CD4-positive, alpha-beta T cell treated with Interleukin-6 for 4 hours (primary cell): ENCODE measurements at regions not wholly inside any gene's neighbourhood (a gene's known extent, or its start where the extent isn't known, plus 50 kb on each side); places are given as distances from the start of the nearest gene placed in this dataset.
"Not testable (repeated sequence)": the region's sequence is repeated elsewhere in the genome, so short reads cannot be mapped to it uniquely, and the experiment has no call there.

Experiments used
- DNase-seq: peaks from one replicate; pipeline ENCODE4 v3.0.0-alpha.2; 2020; ENCODE audit warnings: mixed read lengths

DNA sequence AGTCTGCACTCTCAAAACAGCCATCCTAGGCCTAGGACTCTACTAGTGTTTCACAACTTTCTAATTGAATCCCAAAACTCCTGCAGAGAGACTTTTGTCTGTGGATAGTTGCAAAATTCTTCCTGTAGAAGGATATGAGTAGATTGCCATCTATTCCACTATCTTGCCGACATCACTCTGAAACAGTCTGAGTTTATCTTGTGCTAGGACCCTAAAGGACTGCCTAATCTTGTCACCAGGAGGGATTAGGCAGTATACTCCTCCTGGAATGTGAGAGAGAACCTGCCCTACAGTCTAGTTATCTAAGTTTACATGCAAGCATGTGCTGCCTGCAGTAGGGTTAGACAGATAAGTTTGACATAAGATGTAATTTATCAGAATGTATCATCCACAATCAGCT is 1646.6 kb upstream of the PCDH7 start:
- no peak for DNase-seq

DNA sequence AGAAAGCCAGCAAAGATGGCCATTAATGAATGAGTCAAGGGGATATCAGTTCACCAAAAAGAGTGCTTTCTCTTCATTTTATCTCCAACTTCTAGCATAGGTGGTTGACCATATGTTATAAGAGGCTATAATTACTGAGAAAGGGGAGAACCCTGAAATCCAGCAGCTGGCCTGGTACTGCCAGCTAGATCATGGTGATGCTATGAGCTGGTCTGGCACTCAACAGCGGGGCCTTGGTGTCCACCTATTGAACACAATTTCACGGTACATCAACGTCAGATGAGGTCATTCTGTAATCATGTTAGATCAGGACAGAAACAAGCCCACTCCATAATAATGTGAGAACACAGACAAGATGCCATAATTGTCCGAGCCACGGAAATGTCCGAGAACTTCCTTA is 1644.8 kb upstream of the PCDH7 start:
- no peak for DNase-seq

DNA sequence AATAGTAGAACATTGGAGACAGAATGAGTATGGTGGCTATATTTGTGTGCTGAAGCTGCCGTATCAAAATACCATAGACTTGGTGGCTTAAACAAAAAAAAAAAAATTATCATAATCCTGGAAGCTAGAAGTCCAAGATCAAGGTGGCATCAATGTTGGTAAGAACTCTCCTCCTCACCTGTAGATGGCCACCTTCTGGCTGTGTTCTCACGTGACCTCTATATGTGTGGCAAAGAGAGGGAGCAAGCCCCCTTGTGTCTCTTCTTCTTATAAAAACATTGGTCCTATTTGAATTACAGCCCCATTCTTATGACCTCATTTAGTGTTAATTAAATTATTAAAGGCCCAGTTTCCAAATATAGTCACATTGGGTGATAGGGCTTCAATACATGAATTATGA is 1640.9 kb upstream of the PCDH7 start:
- no peak for DNase-seq

DNA sequence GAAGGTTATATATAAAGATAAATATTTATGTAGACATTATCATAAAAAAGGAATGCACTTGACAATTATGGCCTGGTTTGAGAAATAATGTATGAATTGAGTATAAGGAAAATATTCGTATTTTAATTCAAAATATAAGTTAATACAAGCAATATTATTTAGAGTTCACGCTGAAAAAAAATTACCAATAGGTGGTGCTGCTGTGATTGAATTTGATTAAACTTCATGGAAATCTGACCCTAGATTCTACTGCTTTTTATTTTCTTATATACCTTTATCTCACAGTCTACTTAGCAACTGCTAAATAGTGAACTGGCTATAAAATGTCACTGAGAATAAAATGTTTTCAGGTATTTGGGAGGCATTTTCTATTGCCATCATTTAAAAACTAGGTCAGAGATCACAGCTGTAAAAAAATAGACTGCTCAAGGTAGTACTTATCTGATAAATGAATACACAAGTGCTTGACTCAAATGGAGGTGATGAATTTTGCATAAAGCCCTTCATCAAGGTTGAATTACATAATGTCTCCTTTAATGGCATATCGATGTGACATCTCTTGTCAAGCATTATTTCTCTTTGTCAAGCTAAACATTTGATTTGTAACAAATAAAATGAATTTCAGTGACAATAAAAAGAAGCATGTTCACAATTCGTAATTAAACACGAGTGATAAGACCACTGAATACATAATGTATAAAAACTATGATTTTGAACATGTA is 1638.8 kb upstream of the PCDH7 start:
- no peak for DNase-seq

DNA sequence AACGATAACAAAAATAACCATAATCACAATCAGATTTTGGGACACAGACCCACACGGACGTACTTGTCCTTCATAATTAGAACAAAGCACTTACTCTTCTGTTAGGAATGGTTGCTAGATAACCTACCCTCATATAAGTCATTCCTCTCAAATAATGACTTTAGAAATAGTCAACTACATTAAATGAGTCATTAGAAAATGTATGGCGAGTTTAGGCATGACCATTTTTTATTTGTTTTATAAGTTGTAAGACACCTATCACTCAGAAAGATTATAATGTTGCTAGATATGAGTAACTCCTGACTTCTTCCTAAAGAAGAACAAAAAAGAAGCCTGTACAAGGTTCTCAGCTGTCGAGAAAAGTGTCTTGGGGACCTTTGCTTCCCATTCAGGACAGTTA is 1637.5 kb upstream of the PCDH7 start:
- DNase-seq: no peak

DNA sequence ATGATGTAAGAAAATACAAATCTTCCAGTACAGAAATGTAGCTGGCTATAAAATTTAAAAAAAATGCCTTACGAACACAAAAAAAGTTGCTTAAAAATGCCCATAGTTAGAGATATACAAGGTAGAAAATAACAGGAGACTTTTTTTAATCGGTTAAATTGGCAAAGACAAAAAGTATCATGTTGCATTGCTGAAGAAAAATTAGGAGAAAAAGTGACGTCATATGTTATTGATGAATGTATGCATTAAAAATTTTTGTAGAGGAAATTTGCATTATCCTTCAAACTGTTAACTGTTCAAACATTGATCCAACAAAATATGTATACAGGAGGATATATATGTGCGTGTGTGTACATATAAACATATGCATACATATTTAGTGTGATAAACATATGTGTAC is 1634.4 kb upstream of the PCDH7 start:
- DNase-seq: no peak

DNA sequence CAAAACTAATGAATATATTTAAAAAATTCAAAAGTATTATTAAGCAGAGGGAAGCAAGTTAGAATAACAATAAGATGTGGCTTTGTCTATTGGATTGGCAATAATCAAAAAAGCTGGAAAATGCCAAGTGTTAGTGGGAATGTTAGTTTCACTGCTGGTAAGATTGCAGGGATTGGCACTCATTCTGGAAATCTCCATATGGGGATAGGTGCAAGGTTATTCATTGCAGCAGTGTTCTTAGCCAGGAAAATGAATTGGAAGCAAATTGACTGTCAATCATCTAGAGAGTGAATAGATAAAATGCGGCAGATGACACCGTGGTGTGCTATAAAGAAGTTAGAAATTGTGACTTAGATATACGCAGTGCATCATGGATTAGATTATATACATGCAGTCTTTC is 1615.5 kb upstream of the PCDH7 start:
- DNase-seq: no peak

DNA sequence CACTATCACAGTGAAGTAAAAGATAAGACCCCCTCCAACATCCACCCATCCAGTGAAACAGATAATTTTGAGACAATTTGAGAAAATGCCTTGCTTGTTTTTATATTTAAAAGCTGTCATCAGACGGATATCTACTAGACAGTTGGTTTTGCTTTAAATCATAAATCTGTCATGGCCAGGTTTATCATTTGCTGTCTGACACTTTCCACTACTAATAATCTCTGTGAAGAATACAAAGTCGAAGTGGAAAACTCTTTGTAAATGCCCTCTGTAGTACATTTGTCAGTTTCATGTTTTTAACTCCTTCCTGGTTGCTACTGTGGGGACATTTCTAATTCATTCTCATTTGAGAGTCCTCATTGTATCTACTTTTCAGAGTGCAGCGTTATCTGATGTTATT is 1606.2 kb upstream of the PCDH7 start:
- no peak for DNase-seq

DNA sequence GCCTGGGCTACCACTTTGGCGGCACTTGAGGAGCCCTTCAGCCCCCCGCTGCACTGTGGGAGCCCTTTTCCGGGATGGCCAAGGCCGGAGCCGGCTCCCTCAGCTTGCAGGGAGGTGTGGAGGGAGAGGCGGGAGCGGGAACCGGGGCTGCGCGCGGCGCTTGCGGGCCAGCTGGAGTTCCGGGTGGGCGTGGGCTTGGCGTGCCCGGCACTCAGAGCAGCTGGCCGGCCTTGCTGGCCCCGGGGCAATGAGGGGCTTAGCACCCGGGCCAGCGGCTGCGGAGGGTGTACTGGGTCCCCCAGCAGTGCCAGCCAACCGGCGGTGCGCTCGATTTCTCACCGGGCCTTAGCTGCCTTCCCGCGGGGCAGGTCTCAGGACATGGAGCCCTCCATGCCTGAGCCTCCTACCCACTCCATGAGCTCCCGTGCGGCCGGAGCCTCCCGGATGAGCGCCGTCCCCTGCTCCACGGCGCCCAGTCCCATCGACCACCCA is 1602.9 kb upstream of the PCDH7 start:
- DNase-seq: not testable (repeated sequence)

DNA sequence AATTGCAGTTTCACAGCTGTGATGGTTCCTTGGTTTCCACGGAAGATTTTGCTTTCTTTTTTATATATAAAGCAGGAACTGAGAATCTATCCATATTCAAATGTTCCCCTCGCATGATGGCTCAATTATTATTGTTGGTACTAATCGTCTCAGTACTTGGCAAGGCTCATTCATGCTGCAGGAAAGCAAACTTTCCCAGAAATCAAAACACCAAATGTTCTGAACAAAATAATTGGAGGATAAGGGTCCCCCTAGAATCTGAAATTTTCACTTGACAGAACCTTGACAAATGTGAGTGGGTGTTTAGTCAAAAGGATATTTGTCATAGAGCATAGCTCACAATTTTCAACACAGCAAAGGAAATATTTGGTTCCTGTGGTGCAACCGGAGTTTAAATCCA is 1598.6 kb upstream of the PCDH7 start:
- DNase-seq: no peak

DNA sequence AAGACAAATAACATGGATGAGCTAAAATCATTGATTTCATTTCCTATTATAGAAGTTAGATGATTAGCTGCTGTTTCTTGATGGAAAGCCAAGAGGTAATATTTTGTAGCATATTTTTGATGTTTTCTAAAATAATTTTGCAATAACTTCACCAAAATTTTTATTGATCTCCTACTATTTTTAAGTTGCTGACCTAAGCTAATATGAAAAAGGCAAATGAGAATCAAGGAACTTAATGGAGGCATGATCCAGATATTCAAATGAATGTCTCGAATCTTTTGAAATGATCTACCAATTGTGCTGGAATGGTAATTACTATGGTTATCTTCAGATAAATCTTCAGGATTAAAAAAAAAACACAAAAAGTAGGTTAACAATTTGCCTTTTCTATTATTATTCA is 1591.4 kb upstream of the PCDH7 start:
- no peak for DNase-seq

DNA sequence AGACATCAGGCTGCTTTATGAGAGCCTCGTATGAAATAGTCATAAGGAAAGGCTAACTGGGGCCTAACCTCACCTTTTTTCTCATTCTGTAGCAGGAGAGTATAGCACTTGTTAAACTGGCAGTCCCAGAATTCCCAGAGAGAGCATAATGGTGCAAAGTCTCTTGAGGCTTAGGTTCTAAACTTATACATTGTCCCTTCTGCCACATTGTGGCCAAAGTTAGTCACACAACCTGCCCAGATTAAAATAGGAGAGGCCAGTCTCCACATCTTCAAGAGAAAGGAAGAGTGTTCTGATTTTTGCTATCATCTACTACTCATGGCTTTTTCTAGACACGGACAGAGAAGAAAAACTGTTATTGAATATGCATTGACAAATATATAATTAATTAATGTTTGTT is 1588.9 kb upstream of the PCDH7 start:
- no peak for DNase-seq

DNA sequence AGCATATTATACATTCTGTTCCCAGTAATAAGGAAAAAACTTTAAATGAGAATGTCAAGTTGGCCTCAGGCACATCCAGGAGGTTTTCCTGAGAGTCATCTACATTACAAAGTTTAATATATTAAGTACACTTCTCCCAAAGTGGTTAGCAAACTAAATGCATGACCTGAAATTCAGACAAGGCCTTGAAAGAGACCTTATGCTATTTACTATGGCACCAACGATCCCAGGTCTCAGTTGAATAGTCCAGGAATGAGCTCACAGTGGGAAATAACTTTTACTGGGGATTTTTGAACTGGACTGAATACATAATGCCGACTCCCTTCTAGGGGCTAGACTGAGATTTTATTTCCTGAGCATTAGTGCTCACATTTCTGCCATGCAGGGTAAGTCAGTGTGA is 1577.5 kb upstream of the PCDH7 start:
- no peak for DNase-seq

DNA sequence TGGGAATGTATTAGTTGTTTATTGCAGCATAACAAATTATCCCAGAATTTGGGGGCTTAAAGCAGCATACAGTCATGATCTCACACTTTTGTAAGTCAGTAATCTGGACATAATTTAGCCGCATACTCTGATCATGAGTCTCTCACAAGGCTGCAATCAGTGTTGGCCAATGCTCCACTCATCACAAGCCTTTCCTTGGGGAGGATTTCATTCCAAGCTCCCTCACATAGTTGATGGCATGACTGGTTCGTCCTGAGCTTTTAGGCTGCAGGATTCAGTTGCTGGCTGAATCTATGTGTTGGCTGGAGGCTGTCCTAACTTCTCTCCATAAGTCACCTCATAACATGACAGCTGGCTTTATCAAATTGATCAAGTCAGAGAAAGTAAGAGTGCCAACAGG is 1568.6 kb upstream of the PCDH7 start:
- no peak for DNase-seq

DNA sequence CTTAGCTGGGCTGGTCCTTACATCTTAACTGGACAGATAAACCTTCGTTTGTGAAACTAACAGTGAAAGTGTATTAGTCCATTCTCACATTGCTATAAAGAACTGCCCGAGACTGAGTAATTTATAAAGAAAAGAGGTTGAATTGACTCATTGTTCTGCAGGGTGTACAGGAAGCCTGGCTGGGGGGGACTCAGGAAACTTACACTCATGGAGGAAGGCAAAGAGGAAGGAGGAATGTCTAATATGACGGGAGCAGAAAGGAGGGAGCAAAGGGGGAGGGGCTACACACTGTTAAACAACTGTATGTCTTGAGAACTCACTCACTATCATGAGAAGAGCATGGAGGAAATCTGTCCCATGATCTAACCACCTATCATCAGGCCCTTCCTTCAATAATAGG is 1566.5 kb upstream of the PCDH7 start:
- DNase-seq: no peak

DNA sequence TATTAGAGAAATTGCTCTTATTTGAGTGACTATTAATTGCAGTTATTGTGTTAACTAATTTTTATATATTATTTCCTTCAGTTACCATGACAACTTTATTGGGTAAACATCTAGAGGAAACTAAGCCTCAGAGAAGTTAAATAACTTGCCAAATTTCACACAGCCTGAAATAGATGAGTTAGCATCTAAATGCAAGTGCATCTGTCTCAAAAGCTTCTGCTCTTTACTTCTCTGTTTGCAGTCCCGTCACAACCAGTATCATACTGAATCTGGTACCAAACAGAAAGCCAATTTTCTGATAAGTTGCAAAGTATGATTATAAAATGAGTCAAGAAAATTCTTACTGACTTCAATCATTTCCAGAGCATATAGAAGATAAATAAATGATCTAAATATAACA is 1544.9 kb upstream of the PCDH7 start:
- no peak for DNase-seq

DNA sequence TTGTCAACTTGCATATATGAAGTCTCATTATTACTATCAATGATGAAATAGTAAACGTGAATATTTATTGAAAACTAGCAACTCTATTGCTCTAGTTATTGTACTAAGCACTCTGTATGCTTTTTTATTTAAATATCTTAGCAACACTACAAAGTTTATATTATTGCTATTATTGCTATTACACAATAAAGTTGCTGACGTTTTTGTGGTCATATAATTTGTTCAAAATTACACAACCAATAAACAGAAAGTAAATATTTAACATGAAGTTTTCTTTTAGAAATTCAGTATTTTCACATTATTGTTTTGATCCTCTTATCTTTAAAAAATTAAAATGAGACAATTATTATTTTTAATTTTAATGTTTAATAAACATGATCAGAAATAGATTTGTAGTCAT is 1521.1 kb upstream of the PCDH7 start:
- DNase-seq: no peak

DNA sequence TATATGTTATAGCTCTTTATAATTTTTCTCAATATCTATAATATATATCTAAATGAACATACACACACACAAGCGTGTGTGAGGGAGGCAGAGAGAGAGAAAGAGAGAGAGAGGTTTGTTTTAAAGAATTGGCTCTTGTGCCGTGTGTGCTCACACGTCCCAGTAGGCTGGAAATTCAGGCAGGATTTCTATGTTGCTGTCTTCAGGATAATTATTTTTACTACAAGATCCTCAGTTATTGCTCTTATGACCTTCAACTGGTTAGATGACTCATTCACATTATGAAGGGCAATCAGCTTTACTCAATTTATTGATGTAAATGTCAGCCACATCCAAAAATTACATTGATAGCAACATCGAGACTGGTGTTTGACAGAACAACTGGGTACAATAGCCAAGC is 1520.7 kb upstream of the PCDH7 start:
- DNase-seq: no peak

DNA sequence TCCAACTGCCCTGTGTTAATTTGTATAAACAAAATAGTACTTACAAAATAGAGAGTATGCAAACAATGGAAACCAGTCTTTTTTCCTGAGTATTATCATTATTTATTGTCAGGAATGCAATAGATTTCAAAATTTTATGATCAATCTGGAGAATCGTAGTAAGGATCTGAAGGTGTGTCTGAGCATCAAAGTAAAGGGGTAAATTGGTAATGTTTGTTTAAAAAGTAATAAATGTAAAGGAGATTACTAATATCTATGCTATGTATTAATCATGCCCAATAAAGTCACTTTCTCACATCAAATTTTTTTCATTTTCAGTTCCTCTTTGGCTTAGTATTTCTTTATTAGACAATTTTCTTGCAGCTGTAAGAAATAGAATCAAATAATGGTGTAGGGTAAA is 1507.1 kb upstream of the PCDH7 start:
- DNase-seq: no peak

DNA sequence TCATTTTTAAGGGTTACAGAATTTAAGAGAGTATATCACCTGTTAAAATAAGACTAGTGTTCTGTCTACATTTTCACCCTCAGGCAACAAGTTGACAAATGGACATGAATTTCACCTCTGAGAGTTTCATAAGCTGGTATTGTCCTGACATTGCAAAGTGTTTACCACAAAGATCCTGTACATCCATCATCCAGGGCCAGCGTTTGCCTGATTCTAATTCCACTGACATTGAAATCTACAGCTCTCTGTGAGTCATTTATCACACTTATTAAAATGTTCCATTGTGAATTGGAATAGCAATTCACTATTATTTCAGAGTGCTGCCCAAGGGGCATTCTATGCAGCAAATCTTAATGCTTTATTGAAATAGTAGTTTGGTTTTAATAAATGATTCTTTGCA is 1499.4 kb upstream of the PCDH7 start:
- no peak for DNase-seq

DNA sequence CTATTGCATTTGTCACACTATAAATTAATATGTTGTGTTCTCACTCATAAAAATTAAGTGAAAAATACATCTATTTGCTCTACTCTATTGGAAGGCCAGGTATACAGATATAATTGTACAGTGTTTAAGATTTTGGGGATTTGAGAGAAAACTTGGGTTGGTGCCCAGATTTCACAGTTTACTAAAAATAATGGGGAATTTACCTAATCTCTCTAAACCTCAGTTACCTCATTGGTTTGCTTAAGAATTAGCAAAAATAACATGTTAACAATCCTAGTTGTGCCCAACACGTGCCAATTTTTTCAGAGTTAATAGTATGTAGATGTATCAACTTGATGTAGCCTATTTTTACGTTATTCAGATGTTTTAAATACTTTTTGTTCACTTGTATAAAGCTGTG is 1495.3 kb upstream of the PCDH7 start:
- DNase-seq: no peak

DNA sequence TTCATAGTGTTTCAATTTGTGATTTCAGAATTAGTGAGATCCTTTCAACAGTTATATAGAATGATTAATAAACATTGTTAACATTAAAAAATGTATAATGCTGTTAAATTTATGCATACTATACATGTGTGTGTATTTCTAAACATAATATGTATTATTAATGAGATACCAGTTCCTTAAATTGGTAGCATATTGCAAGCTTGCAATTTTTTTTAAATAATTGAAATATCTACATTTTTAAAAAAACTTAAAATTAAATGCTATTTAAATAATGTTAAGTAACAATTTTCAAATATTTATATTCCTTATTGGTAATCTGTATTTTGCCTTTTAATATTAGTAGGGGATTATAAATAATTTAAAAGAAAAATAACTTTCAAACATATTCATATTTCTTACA is 1479.5 kb upstream of the PCDH7 start:
- no peak for DNase-seq

DNA sequence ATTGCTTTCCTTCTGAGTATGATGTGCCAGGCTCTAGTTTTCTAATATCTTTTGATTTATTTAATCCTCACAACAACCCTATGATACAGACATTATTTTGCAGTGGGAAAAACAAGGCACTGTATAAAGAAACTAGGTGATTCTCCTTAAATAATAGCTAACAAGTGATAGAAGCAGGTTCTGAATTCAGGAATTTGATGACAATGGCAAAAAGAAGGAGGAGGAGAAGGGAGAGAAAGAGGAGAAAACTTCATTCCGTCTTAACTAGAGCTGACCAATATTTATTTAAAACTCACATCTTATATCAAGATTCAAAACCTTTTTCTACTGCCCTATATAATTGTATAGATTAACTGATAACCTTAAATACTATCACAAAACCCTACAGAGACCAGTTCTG is 1477.1 kb upstream of the PCDH7 start:
- DNase-seq: no peak

DNA sequence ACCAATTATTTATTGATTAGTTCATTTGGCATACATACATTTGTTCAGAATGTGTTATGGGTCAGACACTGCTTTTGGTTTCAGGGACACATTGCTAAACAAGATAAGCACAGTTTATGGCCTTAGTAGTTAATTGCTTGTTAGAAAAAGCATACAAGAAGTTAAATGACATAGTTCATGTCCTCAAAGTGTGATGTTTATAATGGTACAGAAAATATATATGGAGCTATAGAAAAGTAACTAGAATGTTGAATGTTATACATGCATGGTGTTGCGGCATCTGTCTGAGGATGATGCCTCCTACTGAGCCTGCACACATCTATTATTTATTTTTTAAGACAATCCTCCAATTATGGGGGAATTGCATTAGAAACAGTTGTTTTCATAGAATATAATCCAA is 1476.3 kb upstream of the PCDH7 start:
- no peak for DNase-seq

DNA sequence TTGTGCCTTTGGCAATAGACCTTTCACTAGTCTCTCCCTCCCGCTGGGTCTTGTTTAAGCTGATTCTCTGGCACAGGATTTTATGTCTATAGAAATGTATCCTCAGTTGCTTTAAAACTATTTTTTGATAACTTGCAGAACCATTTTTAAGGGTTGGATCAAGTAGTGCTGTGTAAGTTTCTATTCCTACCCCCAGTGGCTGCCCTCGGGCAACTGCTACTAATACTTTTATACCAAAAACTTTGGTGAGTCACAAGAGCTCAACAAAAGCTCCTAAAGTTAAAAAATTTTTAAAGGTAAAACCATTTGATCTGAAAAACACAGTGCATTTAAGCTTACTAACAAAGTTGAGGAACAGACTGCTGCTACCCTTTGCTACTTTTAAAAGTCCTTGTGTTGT is 1460.6 kb upstream of the PCDH7 start:
- no peak for DNase-seq

DNA sequence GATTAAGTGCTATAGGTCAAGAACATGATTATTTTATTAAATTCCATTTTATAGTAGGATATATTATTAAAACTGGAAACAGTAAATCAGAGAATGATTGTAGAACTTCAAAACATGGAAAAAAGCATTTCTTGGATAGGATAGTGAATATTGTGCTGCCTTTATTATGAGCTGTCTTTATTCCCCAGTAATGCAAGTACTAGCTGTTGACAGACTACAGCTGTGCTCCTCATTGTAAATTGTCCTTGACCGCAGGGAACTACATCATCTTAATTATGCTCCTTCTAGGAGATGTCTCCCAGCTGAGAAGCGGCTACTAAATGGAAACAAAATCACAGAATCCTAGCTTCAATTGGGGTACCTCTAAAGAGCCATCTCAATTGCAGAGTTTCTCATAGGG is 1457.2 kb upstream of the PCDH7 start:
- no peak for DNase-seq
